ENCODE measurements at regions not wholly inside any gene's neighbourhood (a gene's known extent, or its start where the extent isn't known, plus 50 kb on each side); places are given as distances from the start of the nearest gene placed in this dataset.

DNA sequence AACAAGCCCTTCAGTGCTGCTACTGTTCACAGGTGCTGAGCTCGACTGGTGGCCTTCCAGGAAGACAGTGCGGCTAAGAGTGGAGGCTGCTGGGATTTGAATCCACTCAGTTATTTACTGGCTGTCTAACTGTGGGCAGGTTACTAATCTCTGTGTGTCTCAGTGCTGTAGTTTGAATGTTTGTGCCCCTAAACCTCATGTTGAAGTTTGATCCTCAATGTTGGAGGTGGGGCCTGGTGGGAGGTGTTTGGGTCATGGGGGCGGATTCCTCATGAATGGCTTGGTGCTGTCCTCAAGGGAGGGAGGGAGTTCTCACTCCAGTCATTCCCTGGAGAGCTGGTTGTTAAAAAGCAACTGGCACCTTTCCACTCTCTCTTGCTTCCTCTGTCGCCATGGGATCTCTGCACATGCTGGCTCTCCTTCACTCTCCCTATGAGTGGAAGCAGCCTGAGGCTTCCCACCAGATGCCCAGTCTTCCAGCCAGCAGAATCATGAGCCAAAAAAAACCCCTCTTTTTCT is 334.8 kb downstream of the RPS6KC1 start:
- no peaks in the 10 kb centered on the region for H3K9me3 Mint-ChIP-seq
- H3K36me3 ChIP-seq (ENCODE audit: insufficient read depth, low read length) = no peaks in the 10 kb centered on the region
- no peak overlapping the region for H3K27ac Mint-ChIP-seq

GRCh38 chr1:213387380-213388015 is 336.5 kb downstream of the RPS6KC1 start:
- ChIA-PET CTCF (no interaction called here), POLR2A (no interaction called here)
- Histone ChIP-seq H3K36me3 (ENCODE audit: insufficient read depth, low read length) (no peaks in the 10 kb centered on the region), H3K4me1 (ENCODE audit: insufficient read depth, low read length) (no peaks in the 10 kb centered on the region), H3K27ac (ENCODE audit: low read depth in 1 of 2, low read length in 2 of 2) (no peak overlapping the region), H3K9me3 (ENCODE audit: control insufficient read depth in 1 of 2, insufficient read depth in 1 of 2, low read length in 2 of 2) (peaks cover 6 to 19% of the 10 kb centered on the region in 2 experiments), H3K27me3 (ENCODE audit: control insufficient read depth in 1 of 2, insufficient read depth in 2 of 2, low read length in 2 of 2) (no peaks in the 10 kb centered on the region), H3K4me3 (ENCODE audit: low read length) (no peak overlapping the region)
- no peak for TF ChIP-seq CTCF (IDR thresholded peaks at IDR 0.05)
- H3K4me3 Mint-ChIP-seq = no peak overlapping the region
- H3K36me3 Mint-ChIP-seq (ENCODE audit: low read depth) = no peaks in the 10 kb centered on the region
- intact Hi-C loops (cut with DNase I, micrococcal nuclease) = no loop called here
- no peaks in the 10 kb centered on the region for H3K9me3 Mint-ChIP-seq
- H3K4me1 Mint-ChIP-seq (ENCODE audit: low read depth) = no peaks in the 10 kb centered on the region
- DNase-seq (no peak), ATAC-seq (ENCODE audit: poor library complexity) (no peak)
- no peaks in the 10 kb centered on the region for H3K27me3 Mint-ChIP-seq
- H3K27ac Mint-ChIP-seq = no peak overlapping the region

More for the DNA sequence above, 334.8 kb downstream of the RPS6KC1 start:
- H3K4me1 ChIP-seq (ENCODE audit: insufficient read depth, low read length) = no peaks in the 10 kb centered on the region
- H3K27me3 Mint-ChIP-seq = no peaks in the 10 kb centered on the region
- H3K9me3 ChIP-seq (ENCODE audit: control insufficient read depth in 1 of 2, insufficient read depth in 1 of 2, low read length in 2 of 2) = peaks cover 6 to 25% of the 10 kb centered on the region in 2 experiments
- ChIA-PET CTCF (no interaction called here), POLR2A (interaction anchor here (0.5 kb wide), 1 partner anchor 54 kb away, joined by 3 read pairs; no protein-coding TSS in a partner anchor)
- no peak for TF ChIP-seq CTCF (IDR thresholded peaks at IDR 0.05)
- H3K4me3 ChIP-seq (ENCODE audit: low read length) = no peak overlapping the region
- ATAC-seq (ENCODE audit: poor library complexity) (no peak), DNase-seq (no peak)
- intact Hi-C loops (cut with DNase I, micrococcal nuclease) = no loop called here
- no peaks in the 10 kb centered on the region for H3K27me3 ChIP-seq (ENCODE audit: control insufficient read depth in 1 of 2, insufficient read depth in 2 of 2, low read length in 2 of 2)
- no peak overlapping the region for H3K27ac ChIP-seq (ENCODE audit: low read depth in 1 of 2, low read length in 2 of 2)
- no peaks in the 10 kb centered on the region for H3K4me1 Mint-ChIP-seq (ENCODE audit: low read depth)
- H3K4me3 Mint-ChIP-seq = no peak overlapping the region
- no peaks in the 10 kb centered on the region for H3K36me3 Mint-ChIP-seq (ENCODE audit: low read depth)

- H3K36me3 Mint-ChIP-seq (ENCODE audit: low read depth) = no peaks in the 10 kb centered on the region
- Histone ChIP-seq H3K4me1 (ENCODE audit: insufficient read depth, low read length) (no peaks in the 10 kb centered on the region), H3K27me3 (ENCODE audit: control insufficient read depth in 1 of 2, insufficient read depth in 2 of 2, low read length in 2 of 2) (no peaks in the 10 kb centered on the region), H3K27ac (ENCODE audit: low read depth in 1 of 2, low read length in 2 of 2) (no peak overlapping the region), H3K4me3 (ENCODE audit: low read length) (no peak overlapping the region), H3K36me3 (ENCODE audit: insufficient read depth, low read length) (no peaks in the 10 kb centered on the region), H3K9me3 (ENCODE audit: control insufficient read depth in 1 of 2, insufficient read depth in 1 of 2, low read length in 2 of 2) (peaks cover 5 to 12% of the 10 kb centered on the region in 2 experiments)
- intact Hi-C loops (cut with DNase I, micrococcal nuclease) = no loop called here
- POLR2A ChIA-PET = no interaction called here
- no peaks in the 10 kb centered on the region for H3K9me3 Mint-ChIP-seq
- H3K27me3 Mint-ChIP-seq = no peaks in the 10 kb centered on the region
- no peak for TF ChIP-seq CTCF (IDR thresholded peaks at IDR 0.05)
- DNase-seq (no peak), ATAC-seq (ENCODE audit: poor library complexity) (no peak)
- no peak overlapping the region for H3K27ac Mint-ChIP-seq
- no peak overlapping the region for H3K4me3 Mint-ChIP-seq
- H3K4me1 Mint-ChIP-seq (ENCODE audit: low read depth) = no peaks in the 10 kb centered on the region
- CTCF ChIA-PET = no interaction called here
Measured at GRCh38 chr1:213388199-213388598, 337.2 kb downstream of the RPS6KC1 start.

Data from CD4-positive, alpha-beta T cell (primary cell).